Mesothelial cell of epicardium (in vitro differentiated cells): ENCODE measurements at regions not wholly inside any gene's neighbourhood (a gene's known extent, or its start where the extent isn't known, plus 50 kb on each side); places are given as distances from the start of the nearest gene placed in this dataset.

Experiments used
- DNase-seq, 2 experiments: peaks; one replicate each; pipeline ENCODE4 v3.0.0; 2021; ENCODE audit warnings: low spot score in 2 of 2; ENCODE audit not compliant: unreplicated experiment in 2 of 2
- H3K27ac Mint-ChIP-seq: 2 replicates; pipeline ENCODE4 v1.8.0; 2021; ENCODE audit warnings: mixed read lengths
- H3K27me3 Mint-ChIP-seq: 2 replicates; pipeline ENCODE4 v1.8.0; 2021; ENCODE audit warnings: low read depth, mixed read lengths
- H3K36me3 Mint-ChIP-seq: 2 replicates; pipeline ENCODE4 v1.8.0; 2021; ENCODE audit warnings: mixed read lengths
- H3K4me1 Mint-ChIP-seq: 2 replicates; pipeline ENCODE4 v1.8.0; 2021; ENCODE audit warnings: mixed read lengths
- H3K4me3 Mint-ChIP-seq: 2 replicates; pipeline ENCODE4 v1.8.0; 2021; ENCODE audit warnings: mild to moderate bottlenecking, moderate library complexity, mixed read lengths
- H3K9me3 Mint-ChIP-seq: 2 replicates; pipeline ENCODE4 v1.8.0; 2021; ENCODE audit warnings: mixed read lengths
- TF ChIP-seq, protein P1 (sequence below): fragments of 200-600 bp; sonication (generic); IDR thresholded peaks from one replicate; pipeline ENCODE4 v1.5.0; 2021; ENCODE audit warnings: antibody characterized with exemption; ENCODE audit not compliant: unreplicated experiment

DNA sequence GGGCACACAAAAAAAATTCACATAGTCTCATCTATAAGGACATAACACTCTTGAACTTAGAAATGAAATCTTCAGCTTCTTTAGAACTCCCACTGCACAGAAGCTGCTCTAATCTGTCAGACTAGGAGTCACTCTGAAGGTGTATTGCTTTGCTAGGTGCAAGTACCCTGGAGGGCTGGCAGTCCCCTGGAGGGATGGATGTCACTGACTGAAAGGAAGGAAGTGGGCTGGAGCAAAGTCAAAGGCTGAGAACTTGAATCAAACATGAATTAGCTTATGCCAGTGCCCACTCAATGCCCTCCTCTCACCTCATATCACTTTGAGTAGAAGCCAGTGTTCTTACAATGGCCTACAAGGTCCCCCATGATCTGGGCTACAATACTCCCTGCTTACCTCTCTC is 140.3 kb upstream of the ANKRD1 start:
- TF ChIP-seq, protein P1, sequence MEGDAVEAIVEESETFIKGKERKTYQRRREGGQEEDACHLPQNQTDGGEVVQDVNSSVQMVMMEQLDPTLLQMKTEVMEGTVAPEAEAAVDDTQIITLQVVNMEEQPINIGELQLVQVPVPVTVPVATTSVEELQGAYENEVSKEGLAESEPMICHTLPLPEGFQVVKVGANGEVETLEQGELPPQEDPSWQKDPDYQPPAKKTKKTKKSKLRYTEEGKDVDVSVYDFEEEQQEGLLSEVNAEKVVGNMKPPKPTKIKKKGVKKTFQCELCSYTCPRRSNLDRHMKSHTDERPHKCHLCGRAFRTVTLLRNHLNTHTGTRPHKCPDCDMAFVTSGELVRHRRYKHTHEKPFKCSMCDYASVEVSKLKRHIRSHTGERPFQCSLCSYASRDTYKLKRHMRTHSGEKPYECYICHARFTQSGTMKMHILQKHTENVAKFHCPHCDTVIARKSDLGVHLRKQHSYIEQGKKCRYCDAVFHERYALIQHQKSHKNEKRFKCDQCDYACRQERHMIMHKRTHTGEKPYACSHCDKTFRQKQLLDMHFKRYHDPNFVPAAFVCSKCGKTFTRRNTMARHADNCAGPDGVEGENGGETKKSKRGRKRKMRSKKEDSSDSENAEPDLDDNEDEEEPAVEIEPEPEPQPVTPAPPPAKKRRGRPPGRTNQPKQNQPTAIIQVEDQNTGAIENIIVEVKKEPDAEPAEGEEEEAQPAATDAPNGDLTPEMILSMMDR: no peak
- no peak overlapping the region for H3K4me3 Mint-ChIP-seq
- peaks cover 2% of the 10 kb centered on the region for H3K4me1 Mint-ChIP-seq
- no peak for DNase-seq
- no peaks in the 10 kb centered on the region for H3K36me3 Mint-ChIP-seq
- H3K9me3 Mint-ChIP-seq: no peaks in the 10 kb centered on the region
- no peak overlapping the region for H3K27ac Mint-ChIP-seq
- no peaks in the 10 kb centered on the region for H3K27me3 Mint-ChIP-seq

DNA sequence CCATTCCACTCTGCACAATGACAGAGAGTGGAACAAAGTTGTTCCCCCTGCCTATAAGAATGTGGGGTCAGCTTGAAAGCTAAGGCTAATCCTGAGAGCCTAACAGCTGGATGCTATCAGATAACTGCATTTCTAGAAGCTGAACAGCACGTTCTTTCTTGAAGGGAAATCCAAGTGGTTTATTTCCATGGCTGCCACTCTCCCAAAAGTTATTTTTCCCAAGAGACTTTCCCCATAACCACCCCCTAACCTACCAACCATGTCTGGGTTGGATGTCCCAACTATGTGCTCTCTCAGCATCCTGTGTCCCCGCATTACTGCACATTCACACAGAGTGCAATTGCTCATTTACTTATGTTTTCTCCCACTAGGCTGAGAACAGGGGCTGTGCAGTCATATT is 140.7 kb upstream of the ANKRD1 start:
- TF ChIP-seq, protein P1: no peak
- no peak for DNase-seq
- Mint-ChIP-seq H3K27ac (no peak overlapping the region), H3K4me1 (peaks cover 4% of the 10 kb centered on the region), H3K9me3 (no peaks in the 10 kb centered on the region), H3K36me3 (no peaks in the 10 kb centered on the region), H3K4me3 (no peak overlapping the region), H3K27me3 (no peaks in the 10 kb centered on the region)

- Mint-ChIP-seq H3K9me3 (no peaks in the 10 kb centered on the region), H3K27me3 (no peaks in the 10 kb centered on the region)
Measured at GRCh38 chr10:91062091-91062490, 141.2 kb upstream of the ANKRD1 start.

GRCh38 chr10:91071786-91072185 is 148.7 kb upstream of the PCGF5 start:
- no peak for DNase-seq
- peaks cover under 1% of the 10 kb centered on the region for H3K4me1 Mint-ChIP-seq
- TF ChIP-seq, protein P1: no peak
- no peak overlapping the region for H3K27ac Mint-ChIP-seq
- H3K4me3 Mint-ChIP-seq: no peak overlapping the region
- H3K9me3 Mint-ChIP-seq: no peaks in the 10 kb centered on the region
- peaks cover 13% of the 10 kb centered on the region for H3K27me3 Mint-ChIP-seq
- H3K36me3 Mint-ChIP-seq: no peaks in the 10 kb centered on the region

More at GRCh38 chr10:91062091-91062490, 141.2 kb upstream of the ANKRD1 start:
- Mint-ChIP-seq H3K36me3 (no peaks in the 10 kb centered on the region), H3K4me1 (peaks cover 4% of the 10 kb centered on the region), H3K4me3 (no peak overlapping the region), H3K27ac (no peak overlapping the region)
- no peak for DNase-seq
- TF ChIP-seq, protein P1: no peak

GRCh38 chr10:91073286-91073979 is 147.0 kb upstream of the PCGF5 start:
- Mint-ChIP-seq H3K27ac (no peak overlapping the region), H3K36me3 (no peaks in the 10 kb centered on the region), H3K27me3 (peaks cover 15% of the 10 kb centered on the region), H3K4me3 (no peak overlapping the region), H3K9me3 (no peaks in the 10 kb centered on the region), H3K4me1 (peaks cover 15% of the 10 kb centered on the region)
- TF ChIP-seq, protein P1: no peak
- DNase-seq: no peak
